ENCODE measurements at regions not wholly inside any gene's neighbourhood (a gene's known extent, or its start where the extent isn't known, plus 50 kb on each side); places are given as distances from the start of the nearest gene placed in this dataset.

DNA sequence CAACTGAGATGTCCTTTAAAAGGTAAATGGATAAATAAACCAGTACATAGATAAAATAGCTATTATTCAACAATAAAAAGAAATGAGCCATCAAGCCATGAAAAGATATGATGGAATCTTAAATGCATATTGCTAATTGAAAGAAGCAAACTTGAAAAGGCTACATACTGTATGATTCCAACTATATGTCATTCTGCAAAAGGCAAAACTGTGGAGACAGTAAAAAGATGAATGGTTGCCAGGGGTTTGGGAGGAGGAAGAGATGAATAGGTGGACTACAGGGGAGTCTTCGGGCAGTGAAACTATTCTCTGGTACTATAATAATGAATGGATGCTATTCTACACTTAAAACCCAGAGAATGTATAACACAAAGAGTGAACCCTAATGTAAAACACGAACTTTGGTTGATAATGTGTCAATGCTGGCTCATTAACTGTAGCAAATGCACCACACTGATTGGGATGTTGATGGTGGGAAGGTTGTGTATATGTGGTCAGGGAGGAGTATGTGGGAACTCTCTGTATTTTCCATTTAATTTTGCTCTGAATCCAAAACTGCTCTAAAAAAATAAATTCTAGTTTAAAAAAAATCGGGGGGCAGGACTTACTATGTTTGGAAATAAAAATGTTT, 73.7 kb upstream of the MYCN start:
- Histone ChIP-seq H3K4me2 (ENCODE audit: low read length) (no peak overlapping the region), H3K4me3 (ENCODE audit: low read length) (no peak overlapping the region), H3K9me2 (ENCODE audit: insufficient read depth, low read length) (no peaks in the 10 kb centered on the region), H3K27ac (ENCODE audit: low read length) (no peak overlapping the region), H3K9ac (ENCODE audit: low read length) (no peak overlapping the region), H4K20me1 (ENCODE audit: insufficient read depth) (no peaks in the 10 kb centered on the region), H3K27me3 (ENCODE audit: insufficient read depth, low read depth, low read length) (no peaks in the 10 kb centered on the region), H3K36me3 (ENCODE audit: insufficient read depth, low read length) (no peaks in the 10 kb centered on the region), H3F3A (ENCODE audit: insufficient read depth, low read length, poor library complexity, severe bottlenecking) (no peaks in the 10 kb centered on the region), H3K9me3 (ENCODE audit: low read length) (no peaks in the 10 kb centered on the region), H2AFZ (ENCODE audit: low read depth, low read length) (no peak overlapping the region), H3K79me2 (replicated peaks; ENCODE audit: insufficient read depth, low read length) (no peaks in the 10 kb centered on the region)
- TF ChIP-seq, protein P1, sequence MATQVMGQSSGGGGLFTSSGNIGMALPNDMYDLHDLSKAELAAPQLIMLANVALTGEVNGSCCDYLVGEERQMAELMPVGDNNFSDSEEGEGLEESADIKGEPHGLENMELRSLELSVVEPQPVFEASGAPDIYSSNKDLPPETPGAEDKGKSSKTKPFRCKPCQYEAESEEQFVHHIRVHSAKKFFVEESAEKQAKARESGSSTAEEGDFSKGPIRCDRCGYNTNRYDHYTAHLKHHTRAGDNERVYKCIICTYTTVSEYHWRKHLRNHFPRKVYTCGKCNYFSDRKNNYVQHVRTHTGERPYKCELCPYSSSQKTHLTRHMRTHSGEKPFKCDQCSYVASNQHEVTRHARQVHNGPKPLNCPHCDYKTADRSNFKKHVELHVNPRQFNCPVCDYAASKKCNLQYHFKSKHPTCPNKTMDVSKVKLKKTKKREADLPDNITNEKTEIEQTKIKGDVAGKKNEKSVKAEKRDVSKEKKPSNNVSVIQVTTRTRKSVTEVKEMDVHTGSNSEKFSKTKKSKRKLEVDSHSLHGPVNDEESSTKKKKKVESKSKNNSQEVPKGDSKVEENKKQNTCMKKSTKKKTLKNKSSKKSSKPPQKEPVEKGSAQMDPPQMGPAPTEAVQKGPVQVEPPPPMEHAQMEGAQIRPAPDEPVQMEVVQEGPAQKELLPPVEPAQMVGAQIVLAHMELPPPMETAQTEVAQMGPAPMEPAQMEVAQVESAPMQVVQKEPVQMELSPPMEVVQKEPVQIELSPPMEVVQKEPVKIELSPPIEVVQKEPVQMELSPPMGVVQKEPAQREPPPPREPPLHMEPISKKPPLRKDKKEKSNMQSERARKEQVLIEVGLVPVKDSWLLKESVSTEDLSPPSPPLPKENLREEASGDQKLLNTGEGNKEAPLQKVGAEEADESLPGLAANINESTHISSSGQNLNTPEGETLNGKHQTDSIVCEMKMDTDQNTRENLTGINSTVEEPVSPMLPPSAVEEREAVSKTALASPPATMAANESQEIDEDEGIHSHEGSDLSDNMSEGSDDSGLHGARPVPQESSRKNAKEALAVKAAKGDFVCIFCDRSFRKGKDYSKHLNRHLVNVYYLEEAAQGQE (IDR thresholded peaks at IDR 0.05; ENCODE audit: borderline replicate concordance) = no peak
- no peak for TF ChIP-seq EP300 (conservative IDR thresholded peaks at IDR 0.05; ENCODE audit: poor library complexity, severe bottlenecking)
- no peak for TF ChIP-seq SMC3 (conservative IDR thresholded peaks at IDR 0.05; ENCODE audit: poor library complexity)
- TF ChIP-seq MXI1 (conservative IDR thresholded peaks at IDR 0.05; ENCODE audit: poor library complexity, severe bottlenecking) = no peak
- TF ChIP-seq TAF1 (IDR thresholded peaks at IDR 0.05; ENCODE audit: low read depth) = no peak
- TF ChIP-seq RAD21 (conservative IDR thresholded peaks at IDR 0.05) = no peak
- TF ChIP-seq EZH2 (IDR thresholded peaks at IDR 0.05; ENCODE audit: borderline replicate concordance, insufficient read depth, low read length, poor library complexity, severe bottlenecking) = no peak
- TF ChIP-seq, protein P2, sequence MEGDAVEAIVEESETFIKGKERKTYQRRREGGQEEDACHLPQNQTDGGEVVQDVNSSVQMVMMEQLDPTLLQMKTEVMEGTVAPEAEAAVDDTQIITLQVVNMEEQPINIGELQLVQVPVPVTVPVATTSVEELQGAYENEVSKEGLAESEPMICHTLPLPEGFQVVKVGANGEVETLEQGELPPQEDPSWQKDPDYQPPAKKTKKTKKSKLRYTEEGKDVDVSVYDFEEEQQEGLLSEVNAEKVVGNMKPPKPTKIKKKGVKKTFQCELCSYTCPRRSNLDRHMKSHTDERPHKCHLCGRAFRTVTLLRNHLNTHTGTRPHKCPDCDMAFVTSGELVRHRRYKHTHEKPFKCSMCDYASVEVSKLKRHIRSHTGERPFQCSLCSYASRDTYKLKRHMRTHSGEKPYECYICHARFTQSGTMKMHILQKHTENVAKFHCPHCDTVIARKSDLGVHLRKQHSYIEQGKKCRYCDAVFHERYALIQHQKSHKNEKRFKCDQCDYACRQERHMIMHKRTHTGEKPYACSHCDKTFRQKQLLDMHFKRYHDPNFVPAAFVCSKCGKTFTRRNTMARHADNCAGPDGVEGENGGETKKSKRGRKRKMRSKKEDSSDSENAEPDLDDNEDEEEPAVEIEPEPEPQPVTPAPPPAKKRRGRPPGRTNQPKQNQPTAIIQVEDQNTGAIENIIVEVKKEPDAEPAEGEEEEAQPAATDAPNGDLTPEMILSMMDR (IDR thresholded peaks at IDR 0.05; ENCODE audit: poor library complexity, severe bottlenecking) = no peak
- TF ChIP-seq POLR2AphosphoS5 (IDR thresholded peaks at IDR 0.05) = no peak

DNA sequence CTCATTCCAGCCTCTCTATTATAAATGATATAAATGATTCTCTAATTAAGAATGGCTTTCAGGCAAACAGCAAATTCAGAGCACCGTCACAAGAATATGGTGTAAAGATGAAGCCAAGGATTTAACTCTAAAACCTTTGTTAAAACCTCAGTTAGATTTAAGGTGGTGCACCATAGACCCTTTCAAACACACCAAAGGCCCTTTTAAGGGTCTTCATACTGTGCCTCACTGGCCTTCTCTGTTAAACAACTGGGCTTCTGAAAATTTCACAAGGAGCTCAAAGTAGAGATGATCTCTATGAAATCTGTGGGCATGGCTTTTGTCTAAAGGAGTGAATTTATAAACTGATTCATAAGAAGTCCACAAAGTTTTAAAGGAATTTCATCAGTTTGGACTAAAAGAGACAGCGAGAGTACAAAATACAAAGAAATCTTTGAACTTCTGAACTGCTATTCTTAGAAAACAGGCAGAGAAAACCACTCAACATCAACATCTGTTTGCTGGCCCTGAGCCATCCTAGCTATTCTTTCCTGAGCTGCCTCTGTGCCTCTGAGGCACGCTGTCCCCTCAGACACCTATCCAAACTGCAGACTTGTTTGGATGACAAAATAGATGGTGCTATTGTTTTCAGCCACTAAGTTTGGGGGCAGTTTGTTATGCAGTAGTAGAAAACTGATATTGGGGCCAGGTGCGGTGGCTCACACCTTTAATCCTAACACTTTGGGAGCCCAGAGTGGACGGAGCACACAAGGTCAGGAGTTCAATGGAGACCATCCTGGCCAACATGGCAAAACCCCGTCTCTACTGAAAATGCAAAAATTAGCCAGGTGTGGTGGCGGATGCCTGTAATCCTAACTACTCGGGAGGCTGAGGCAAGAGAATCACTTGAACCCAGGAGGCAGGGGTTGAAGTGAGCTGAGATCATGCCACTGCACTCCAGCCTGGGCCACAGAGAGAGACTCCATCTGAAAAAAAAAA, 72.9 kb upstream of the MYCN start:
- Histone ChIP-seq H3K27me3 (ENCODE audit: insufficient read depth, low read depth, low read length) (no peaks in the 10 kb centered on the region), H3K4me3 (ENCODE audit: low read length) (no peak overlapping the region), H3F3A (ENCODE audit: insufficient read depth, low read length, poor library complexity, severe bottlenecking) (no peaks in the 10 kb centered on the region), H3K9me3 (ENCODE audit: low read length) (no peaks in the 10 kb centered on the region), H3K36me3 (ENCODE audit: insufficient read depth, low read length) (no peaks in the 10 kb centered on the region), H3K4me2 (ENCODE audit: low read length) (no peak overlapping the region), H3K27ac (ENCODE audit: low read length) (no peak overlapping the region), H4K20me1 (ENCODE audit: insufficient read depth) (no peaks in the 10 kb centered on the region), H2AFZ (ENCODE audit: low read depth, low read length) (no peak overlapping the region), H3K9ac (ENCODE audit: low read length) (no peak overlapping the region), H3K9me2 (ENCODE audit: insufficient read depth, low read length) (no peaks in the 10 kb centered on the region), H3K79me2 (replicated peaks; ENCODE audit: insufficient read depth, low read length) (no peaks in the 10 kb centered on the region)
- TF ChIP-seq, protein P1 (IDR thresholded peaks at IDR 0.05; ENCODE audit: borderline replicate concordance) = no peak
- TF ChIP-seq EZH2 (IDR thresholded peaks at IDR 0.05; ENCODE audit: borderline replicate concordance, insufficient read depth, low read length, poor library complexity, severe bottlenecking) = no peak
- TF ChIP-seq, protein P2 (IDR thresholded peaks at IDR 0.05; ENCODE audit: poor library complexity, severe bottlenecking) = no peak
- no peak for TF ChIP-seq MXI1 (conservative IDR thresholded peaks at IDR 0.05; ENCODE audit: poor library complexity, severe bottlenecking)
- no peak for TF ChIP-seq SMC3 (conservative IDR thresholded peaks at IDR 0.05; ENCODE audit: poor library complexity)
- TF ChIP-seq EP300 (conservative IDR thresholded peaks at IDR 0.05; ENCODE audit: poor library complexity, severe bottlenecking) = no peak
- no peak for TF ChIP-seq POLR2AphosphoS5 (IDR thresholded peaks at IDR 0.05)
- TF ChIP-seq RAD21 (conservative IDR thresholded peaks at IDR 0.05) = no peak
- TF ChIP-seq TAF1 (IDR thresholded peaks at IDR 0.05; ENCODE audit: low read depth) = no peak
